GM23338 (cell line): ENCODE measurements at regions not wholly inside any gene's neighbourhood (a gene's known extent, or its start where the extent isn't known, plus 50 kb on each side); places are given as distances from the start of the nearest gene placed in this dataset.

Experiments
- ATAC-seq: fragments of 200-7000 bp; cut with Tn5 transposase; 3 replicates; pipeline ENCODE4 v1.9.1; 2020
- DNase-seq: peaks from one replicate; pipeline ENCODE4 v3.0.0-alpha.2; 2015; ENCODE audit warnings: low spot score
- H2AFZ ChIP-seq: fragments of 200-600 bp; sonication (generic); 2 replicates; pipeline ENCODE4 v1.8.0; 2016; ENCODE audit warnings: antibody characterized with exemption, mild to moderate bottlenecking, moderate library complexity
- H3F3A ChIP-seq: fragments of 200-600 bp; sonication (generic); replicated peaks from 2 replicates; pipeline ENCODE4 v1.8.0; 2017; ENCODE audit warnings: antibody characterized with exemption, mixed run types, low read depth
- H3K27ac ChIP-seq: fragments of 200-600 bp; sonication (generic); 2 replicates; pipeline ENCODE4 v1.6.1; 2016; ENCODE audit warnings: low read depth
- H3K27me3 ChIP-seq: fragments of 200-600 bp; sonication (generic); 2 replicates; pipeline ENCODE4 v1.8.0; 2016; ENCODE audit warnings: mild to moderate bottlenecking, mixed run types, moderate library complexity; ENCODE audit not compliant: insufficient read depth
- H3K36me3 ChIP-seq: fragments of 200-600 bp; sonication (generic); 2 replicates; pipeline ENCODE4 v1.8.0; 2016; ENCODE audit warnings: mild to moderate bottlenecking; ENCODE audit not compliant: insufficient read depth
- H3K4me1 ChIP-seq: fragments of 200-600 bp; sonication (generic); 2 replicates; pipeline ENCODE4 v1.8.0; 2016; ENCODE audit warnings: mild to moderate bottlenecking, moderate library complexity; ENCODE audit not compliant: insufficient read depth
- H3K4me2 ChIP-seq: fragments of 200-600 bp; sonication (generic); 2 replicates; pipeline ENCODE4 v1.7.1; 2017; ENCODE audit warnings: mixed run types
- H3K4me3 ChIP-seq: fragments of 200-600 bp; sonication (generic); 2 replicates; pipeline ENCODE4 v1.6.1; 2016; ENCODE audit warnings: mixed run types
- H3K79me2 ChIP-seq: fragments of 200-600 bp; sonication (generic); replicated peaks from 2 replicates; pipeline ENCODE4 v1.8.0; 2017; ENCODE audit warnings: mild to moderate bottlenecking; ENCODE audit not compliant: insufficient read depth
- H3K9me2 ChIP-seq: fragments of 200-600 bp; sonication (generic); 2 replicates; pipeline ENCODE4 v1.8.0; 2017; ENCODE audit not compliant: insufficient read depth
- H4K20me1 ChIP-seq: fragments of 200-600 bp; sonication (generic); replicated peaks from 2 replicates; pipeline ENCODE4 v1.8.0; 2017; ENCODE audit warnings: mild to moderate bottlenecking; ENCODE audit not compliant: insufficient read depth
- H3K27ac Mint-ChIP-seq: 2 replicates; pipeline ENCODE4 v1.8.0; 2020; ENCODE audit warnings: inconsistent platforms, mild to moderate bottlenecking, moderate library complexity, mixed read lengths
- H3K27me3 Mint-ChIP-seq: 3 replicates; pipeline ENCODE4 v1.8.0; 2022; ENCODE audit warnings: low read depth, mild to moderate bottlenecking, moderate library complexity, mixed read lengths, inconsistent platforms; ENCODE audit not compliant: insufficient read depth, poor library complexity
- H3K36me3 Mint-ChIP-seq: 3 replicates; pipeline ENCODE4 v1.8.0; 2021; ENCODE audit warnings: low read depth, mild to moderate bottlenecking, inconsistent platforms, moderate library complexity, mixed read lengths
- H3K4me1 Mint-ChIP-seq: 3 replicates; pipeline ENCODE4 v1.8.0; 2020; ENCODE audit warnings: mild to moderate bottlenecking, inconsistent platforms, mixed read lengths
- H3K4me3 Mint-ChIP-seq: 3 replicates; pipeline ENCODE4 v1.8.0; 2021; ENCODE audit warnings: moderate library complexity, mild to moderate bottlenecking, inconsistent platforms, mixed read lengths
- H3K9me3 Mint-ChIP-seq: 3 replicates; pipeline ENCODE4 v1.8.0; 2020; ENCODE audit warnings: moderate library complexity, mild to moderate bottlenecking, inconsistent platforms, mixed read lengths
- CREB1 ChIP-seq: fragments of 250-450 bp; sonication (Bioruptor Pico); IDR thresholded peaks from 2 replicates; pipeline ENCODE4 v1.5.0; 2020; ENCODE audit warnings: low read depth, mild to moderate bottlenecking, moderate library complexity
- CTCF ChIP-seq, 2 experiments: fragments of 200-600 bp in 1 of 2; sonication (generic) in 1 of 2; conservative IDR thresholded peaks; 2 replicates each; pipeline versions ENCODE4 v1.5.1 to v1.6.1; 2016 to 2017; ENCODE audit warnings: antibody characterized with exemption in 2 of 2, low read depth in 2 of 2, mild to moderate bottlenecking in 2 of 2, moderate library complexity in 1 of 2
- ETS1 ChIP-seq: IDR thresholded peaks from 2 replicates; pipeline ENCODE4 v1.6.1; 2016; ENCODE audit warnings: antibody characterized with exemption
- EZH2 ChIP-seq: fragments of 200-600 bp; sonication (generic); IDR thresholded peaks from one replicate; pipeline ENCODE4 v1.8.0; 2017; ENCODE audit warnings: antibody characterized with exemption, mild to moderate bottlenecking, low read depth; ENCODE audit not compliant: unreplicated experiment
- EZH2phosphoT487 ChIP-seq: fragments of 200-600 bp; sonication (generic); IDR thresholded peaks from one replicate; pipeline ENCODE4 v1.8.1; 2018; ENCODE audit warnings: antibody characterized with exemption; ENCODE audit not compliant: unreplicated experiment
- JUNB ChIP-seq: IDR thresholded peaks from one replicate; pipeline ENCODE4 v1.6.1; 2016; ENCODE audit warnings: antibody characterized with exemption; ENCODE audit not compliant: unreplicated experiment
- NANOG ChIP-seq: IDR thresholded peaks from 2 replicates; pipeline ENCODE4 v1.6.1; 2016; ENCODE audit warnings: antibody characterized with exemption, borderline replicate concordance
- POLR2AphosphoS5 ChIP-seq: IDR thresholded peaks from 2 replicates; pipeline ENCODE4 v1.6.1; 2016; ENCODE audit warnings: antibody characterized with exemption, low read depth
- REST ChIP-seq: IDR thresholded peaks from one replicate; pipeline ENCODE4 v1.6.1; 2018; ENCODE audit warnings: antibody characterized with exemption; ENCODE audit not compliant: unreplicated experiment
- STAT1 ChIP-seq: IDR thresholded peaks from one replicate; pipeline ENCODE4 v1.6.1; 2016; ENCODE audit warnings: antibody characterized with exemption; ENCODE audit not compliant: unreplicated experiment
- ZNF114 ChIP-seq: fragments of 250-450 bp; sonication (Bioruptor Pico); IDR thresholded peaks from 2 replicates; pipeline ENCODE4 v1.5.0; 2020; ENCODE audit warnings: mild to moderate bottlenecking, moderate library complexity
- ZNF331 ChIP-seq: fragments of 250-450 bp; sonication (Bioruptor Pico); IDR thresholded peaks from 2 replicates; pipeline ENCODE4 v1.5.0; 2020; ENCODE audit warnings: low read depth, mild to moderate bottlenecking, moderate library complexity
- ZNF462 ChIP-seq: fragments of 250-450 bp; sonication (Bioruptor Pico); IDR thresholded peaks from 2 replicates; pipeline ENCODE4 v1.5.0; 2020; ENCODE audit warnings: mild to moderate bottlenecking, moderate library complexity

- no peaks in the 10 kb centered on the region for H4K20me1 ChIP-seq
- ATAC-seq (no peak), DNase-seq (no peak)
- no peaks in the 10 kb centered on the region for H3K9me3 Mint-ChIP-seq
- no peaks in the 10 kb centered on the region for H3K36me3 ChIP-seq
- H3K4me3 ChIP-seq, result no peak overlapping the region
- no peak overlapping the region for H3K27ac ChIP-seq
- no peak overlapping the region for H3K27ac Mint-ChIP-seq
- no peaks in the 10 kb centered on the region for H3K79me2 ChIP-seq
- H3F3A ChIP-seq, result no peaks in the 10 kb centered on the region
- no peaks in the 10 kb centered on the region for H3K27me3 ChIP-seq
- H3K4me3 Mint-ChIP-seq, result no peak overlapping the region
- H3K27me3 Mint-ChIP-seq, result peaks cover 10% of the 10 kb centered on the region
- peaks cover 4% of the 10 kb centered on the region; the same call in 2 of the 3 replicates for H3K4me1 Mint-ChIP-seq
- H3K9me2 ChIP-seq, result no peaks in the 10 kb centered on the region
- peak overlapping the region; percentile 32; the same call in 1 of the 2 replicates for H2AFZ ChIP-seq
- H3K4me2 ChIP-seq, result no peak overlapping the region
- TF ChIP-seq CREB1 (CRISPR knock-in tag) (no peak), EZH2 (no peak), ZNF462 (no peak), CTCF (conservative IDR thresholded peaks at IDR 0.05; ENCODE audit: low read depth in 2 of 2) (no peak), POLR2AphosphoS5 (no peak), ZNF114 (CRISPR knock-in tag) (no peak), EZH2phosphoT487 (no peak), ZNF331 (CRISPR knock-in tag) (no peak), REST (no peak), NANOG (no peak), ETS1 (no peak), STAT1 (no peak), JUNB (no peak)
- H3K36me3 Mint-ChIP-seq, result no peaks in the 10 kb centered on the region
- H3K4me1 ChIP-seq, result peaks cover 8% of the 10 kb centered on the region
Measured at GRCh38 chr2:128607440-128607839, 288.8 kb upstream of the HS6ST1 start.
